Right kidney (tissue), 1 donor: ENCODE measurements at regions not wholly inside any gene's neighbourhood (a gene's known extent, or its start where the extent isn't known, plus 50 kb on each side); places are given as distances from the start of the nearest gene placed in this dataset.
"Not testable (repeated sequence)": the region's sequence is repeated elsewhere in the genome, so short reads cannot be mapped to it uniquely, and the experiment has no call there.

Experiments
- DNase-seq: peaks from one replicate; pipeline ENCODE4 v3.0.0-alpha.2; 2016

GRCh38 chr20:8990770-8991169, 78.1 kb upstream of the PLCB4 start:
- no peak for DNase-seq

GRCh38 chr20:8994045-8994444, 74.8 kb upstream of the PLCB4 start:
- no peak for DNase-seq

DNA sequence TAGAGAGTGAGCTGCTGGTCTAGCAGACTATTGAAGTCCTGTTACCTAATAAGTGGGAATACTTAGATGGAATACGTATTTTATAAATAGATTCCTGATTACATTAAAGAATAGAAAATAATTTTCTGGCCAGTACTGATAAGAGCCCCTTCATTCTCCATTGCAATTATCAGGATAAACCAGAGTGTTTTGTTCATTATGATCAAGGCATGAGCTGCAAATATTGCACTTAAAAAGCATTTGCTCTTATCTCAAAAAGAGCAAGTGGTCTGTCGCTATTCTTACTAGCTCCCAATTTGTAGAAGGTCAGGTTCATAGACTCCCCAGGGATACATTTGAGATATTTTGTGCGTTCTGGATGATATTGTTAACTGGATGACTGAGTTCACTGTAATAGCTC, 73.1 kb upstream of the PLCB4 start:
- DNase-seq: no peak

DNA sequence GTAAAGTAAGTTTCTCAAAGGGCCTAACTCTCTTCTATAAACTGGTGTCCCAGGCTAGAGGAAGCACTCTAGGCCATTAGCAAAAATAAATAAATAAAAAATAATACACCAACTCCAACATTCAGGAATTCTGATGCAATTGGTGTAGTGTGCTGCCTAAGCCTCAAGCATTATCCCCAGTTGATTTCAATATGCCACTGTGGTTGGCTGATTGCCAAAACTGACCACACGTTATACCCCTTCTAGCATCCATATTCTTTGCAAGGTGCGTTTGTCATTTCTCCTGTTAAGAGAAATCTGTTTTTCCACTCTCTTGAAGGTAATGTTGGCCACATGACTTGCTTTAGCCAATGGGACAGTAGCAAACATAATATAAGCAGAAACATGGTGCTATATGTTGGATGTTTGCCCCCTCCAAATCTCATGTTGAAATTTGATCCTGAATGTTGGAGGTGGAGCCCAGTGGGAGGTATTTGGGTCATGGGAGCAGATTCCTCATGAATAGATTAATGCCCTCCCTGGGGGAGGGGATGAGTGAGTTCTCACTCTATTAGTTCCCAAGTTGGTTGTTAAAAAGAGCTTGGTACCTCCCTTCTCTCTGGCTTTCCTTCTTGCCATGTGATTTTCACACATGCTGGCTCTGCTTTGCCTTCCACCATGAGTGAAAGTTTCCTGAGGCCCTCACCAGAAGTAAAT, 71.9 kb upstream of the PLCB4 start:
- no peak for DNase-seq

- no peak for DNase-seq
These were observed 71.2 kb upstream of the PLCB4 start for GRCh38 chr20:8997701-8998117.

DNA sequence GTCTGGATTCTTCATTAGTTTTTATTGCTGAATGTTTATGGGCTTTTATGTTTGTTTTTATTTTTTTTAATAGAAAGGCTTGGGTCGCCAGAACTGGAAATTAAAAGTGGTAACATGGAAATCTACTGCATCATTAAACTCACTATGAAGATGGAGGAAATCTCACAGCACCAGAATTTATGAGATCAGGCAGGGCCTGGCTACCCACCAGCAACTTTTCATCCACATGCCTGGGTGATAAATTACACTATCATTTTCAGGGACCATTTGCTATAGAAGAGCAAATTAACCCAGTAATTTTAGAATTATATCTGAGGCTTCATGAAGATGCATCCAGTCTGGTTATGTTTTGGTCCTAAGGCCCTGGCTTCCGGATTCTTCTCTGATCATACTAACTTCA, 57.8 kb upstream of the PLCB4 start:
- DNase-seq: peak; percentile 12

- not testable (repeated sequence) for DNase-seq
These were observed 53.5 kb upstream of the PLCB4 start for GRCh38 chr20:9015232-9015983.

DNA sequence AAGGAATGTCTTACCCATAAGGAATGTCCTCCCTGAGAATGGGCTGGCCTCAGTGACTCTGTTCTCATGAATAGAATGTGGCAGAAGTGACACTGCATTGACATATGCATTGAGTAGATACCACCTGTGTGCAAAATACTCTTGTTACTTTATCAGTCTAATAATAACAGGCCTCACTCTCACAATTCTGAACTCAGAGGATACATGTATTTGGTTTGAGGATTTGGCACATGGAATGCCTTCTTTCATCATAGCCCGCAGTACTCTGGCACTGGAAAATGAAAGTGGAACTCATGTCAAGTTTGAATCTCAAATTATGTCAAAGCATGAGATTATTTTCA, 52.9 kb upstream of the PLCB4 start:
- no peak for DNase-seq

GRCh38 chr20:9018346-9018745, 50.5 kb upstream of the PLCB4 start:
- DNase-seq: no peak
